ENCODE measurements at regions not wholly inside any gene's neighbourhood (a gene's known extent, or its start where the extent isn't known, plus 50 kb on each side); places are given as distances from the start of the nearest gene placed in this dataset.

DNA sequence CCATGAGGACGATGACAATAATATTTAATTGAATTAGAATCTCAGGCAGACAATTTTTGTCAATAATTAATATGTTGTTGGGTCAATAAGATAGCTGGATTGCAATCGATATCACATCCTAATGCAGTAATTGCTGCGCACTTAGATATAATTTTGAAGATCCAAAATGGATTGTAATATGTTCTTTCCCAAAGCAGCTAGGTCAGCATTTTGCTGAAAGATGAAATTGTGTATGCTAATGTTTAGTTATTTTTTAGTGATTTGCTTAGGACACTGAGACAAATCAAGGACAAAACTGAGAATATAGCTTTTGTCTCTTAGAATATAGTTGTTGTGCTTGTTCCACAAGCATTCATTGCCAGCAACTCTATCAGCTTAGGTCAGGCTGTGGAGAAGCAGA, 389.9 kb downstream of the MTRR start:
- TF ChIP-seq, protein P1, sequence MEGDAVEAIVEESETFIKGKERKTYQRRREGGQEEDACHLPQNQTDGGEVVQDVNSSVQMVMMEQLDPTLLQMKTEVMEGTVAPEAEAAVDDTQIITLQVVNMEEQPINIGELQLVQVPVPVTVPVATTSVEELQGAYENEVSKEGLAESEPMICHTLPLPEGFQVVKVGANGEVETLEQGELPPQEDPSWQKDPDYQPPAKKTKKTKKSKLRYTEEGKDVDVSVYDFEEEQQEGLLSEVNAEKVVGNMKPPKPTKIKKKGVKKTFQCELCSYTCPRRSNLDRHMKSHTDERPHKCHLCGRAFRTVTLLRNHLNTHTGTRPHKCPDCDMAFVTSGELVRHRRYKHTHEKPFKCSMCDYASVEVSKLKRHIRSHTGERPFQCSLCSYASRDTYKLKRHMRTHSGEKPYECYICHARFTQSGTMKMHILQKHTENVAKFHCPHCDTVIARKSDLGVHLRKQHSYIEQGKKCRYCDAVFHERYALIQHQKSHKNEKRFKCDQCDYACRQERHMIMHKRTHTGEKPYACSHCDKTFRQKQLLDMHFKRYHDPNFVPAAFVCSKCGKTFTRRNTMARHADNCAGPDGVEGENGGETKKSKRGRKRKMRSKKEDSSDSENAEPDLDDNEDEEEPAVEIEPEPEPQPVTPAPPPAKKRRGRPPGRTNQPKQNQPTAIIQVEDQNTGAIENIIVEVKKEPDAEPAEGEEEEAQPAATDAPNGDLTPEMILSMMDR (IDR thresholded peaks at IDR 0.05) = no peak
- TF ChIP-seq POLR2A (IDR thresholded peaks at IDR 0.05) = no peak
- H3K27me3 ChIP-seq = no peaks in the 10 kb centered on the region
- H3K9me3 ChIP-seq = no peaks in the 10 kb centered on the region
- H3K4me1 ChIP-seq = no peaks in the 10 kb centered on the region
- intact Hi-C loops (cut with DNase I) = no loop called here
- H3K36me3 ChIP-seq = no peaks in the 10 kb centered on the region
- ATAC-seq (no peak), DNase-seq (no peak)
- no peak overlapping the region for H3K27ac ChIP-seq
- no peak overlapping the region for H3K4me3 ChIP-seq
- WGBS, 4 donors = 69 to 84% (median 79%) methylated on average over 3 of the region's 3 CpGs

DNA sequence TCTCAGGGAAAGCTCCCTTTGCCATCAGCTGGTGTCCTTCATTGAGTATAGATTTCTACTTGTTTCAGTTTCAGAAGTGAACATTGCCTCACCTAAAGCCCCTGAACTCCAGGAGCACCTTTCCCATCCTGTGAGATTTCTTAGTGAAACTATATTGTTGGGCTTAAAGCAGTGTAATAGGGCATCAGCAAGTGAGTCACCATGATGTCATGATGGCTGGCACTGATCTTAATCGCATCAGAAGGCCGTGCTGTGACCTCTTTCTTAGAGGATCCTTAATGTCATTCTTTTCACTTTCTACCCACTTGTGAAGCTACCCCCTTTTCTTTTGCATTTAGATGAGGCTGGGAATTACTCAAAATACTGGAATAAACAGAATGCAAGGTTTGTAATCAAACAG, 401.3 kb downstream of the MTRR start:
- DNase-seq = no peak
- Histone ChIP-seq H3K4me3 (no peak overlapping the region), H3K4me1 (no peaks in the 10 kb centered on the region), H3K36me3 (no peaks in the 10 kb centered on the region), H3K27me3 (no peaks in the 10 kb centered on the region), H3K27ac (no peak overlapping the region), H3K9me3 (peaks cover 0 to 9% (median 0%) of the 10 kb centered on the region in 12 donors)
- WGBS, 4 donors = 86 to 92% (median 89%) methylated on average over 2 of the region's 2 CpGs
- no peak for ATAC-seq
- intact Hi-C loops (cut with DNase I) = no loop called here
- no peak for TF ChIP-seq POLR2A (IDR thresholded peaks at IDR 0.05)
- TF ChIP-seq, protein P1 (IDR thresholded peaks at IDR 0.05) = no peak

DNA sequence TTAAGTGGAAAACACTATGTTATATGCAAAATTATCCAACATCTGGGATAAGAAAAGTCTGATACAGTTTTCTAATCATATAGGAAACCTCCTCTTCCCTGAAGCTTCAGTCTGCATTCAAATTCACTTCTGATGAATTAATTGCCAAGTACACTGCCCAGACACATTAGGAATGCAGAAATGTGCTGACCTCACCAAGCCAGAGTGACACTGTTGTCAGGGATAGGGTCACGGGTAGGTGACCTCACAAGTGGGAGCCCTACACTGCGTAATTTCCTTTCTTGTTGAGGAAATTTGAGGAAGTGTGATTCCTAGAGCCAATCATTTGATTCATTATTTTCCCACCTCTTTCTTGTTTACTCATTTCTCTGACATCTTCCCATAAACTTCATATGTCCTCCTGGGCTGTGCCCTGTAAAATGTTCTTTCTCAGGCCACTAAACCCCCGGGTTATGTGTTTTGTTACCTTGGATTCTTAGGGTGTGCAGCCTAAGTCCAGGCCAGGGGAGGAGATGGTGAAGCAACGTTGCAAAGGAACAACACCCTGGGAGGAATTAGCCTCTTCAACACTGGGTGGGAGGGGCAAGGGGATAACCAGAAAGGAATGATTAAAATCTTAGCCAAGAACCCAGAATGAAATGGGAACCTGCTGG, 411.9 kb downstream of the MTRR start:
- H3K27me3 ChIP-seq = no peaks in the 10 kb centered on the region
- ATAC-seq (no peak), DNase-seq (no peak)
- no peak overlapping the region for H3K27ac ChIP-seq
- H3K36me3 ChIP-seq = no peaks in the 10 kb centered on the region
- intact Hi-C loops (cut with DNase I) = no loop called here
- no peak overlapping the region for H3K4me3 ChIP-seq
- TF ChIP-seq, protein P1 (IDR thresholded peaks at IDR 0.05) = no peak
- TF ChIP-seq POLR2A (IDR thresholded peaks at IDR 0.05) = no peak
- H3K9me3 ChIP-seq = no peaks in the 10 kb centered on the region
- 50 to 67% (median 64%) methylated on average over 4 of the region's 4 CpGs for WGBS, 4 donors
- H3K4me1 ChIP-seq = no peaks in the 10 kb centered on the region

DNA sequence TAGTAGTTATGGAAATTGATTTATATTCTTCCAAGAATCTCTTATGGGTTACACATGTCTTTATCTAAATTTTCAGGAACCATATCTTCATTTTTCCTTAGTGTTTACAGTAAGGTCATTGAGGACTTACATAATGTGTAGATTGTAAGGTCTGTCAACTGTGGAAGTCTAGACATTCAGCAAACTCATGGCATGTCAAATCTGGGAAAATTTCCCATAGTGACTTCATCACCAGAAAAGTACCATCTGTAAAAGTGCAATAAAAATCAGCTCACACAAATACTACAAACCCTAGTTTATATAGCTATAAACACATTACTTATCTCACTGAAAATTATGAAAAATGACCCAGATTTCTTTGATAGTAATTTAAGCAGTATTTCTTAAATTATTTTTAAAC, 419.4 kb downstream of the MTRR start:
- ATAC-seq (no peak), DNase-seq (no peak)
- TF ChIP-seq, protein P1 (IDR thresholded peaks at IDR 0.05) = no peak
- no peak for TF ChIP-seq POLR2A (IDR thresholded peaks at IDR 0.05)
- intact Hi-C loops (cut with DNase I) = no loop called here
- H3K4me3 ChIP-seq = no peak overlapping the region
- H3K27me3 ChIP-seq = no peaks in the 10 kb centered on the region
- no peaks in the 10 kb centered on the region for H3K36me3 ChIP-seq
- H3K9me3 ChIP-seq = no peaks in the 10 kb centered on the region
- no peaks in the 10 kb centered on the region for H3K4me1 ChIP-seq
- H3K27ac ChIP-seq = no peak overlapping the region

Measured in heart left ventricle (tissue), 16 donors.